GM12878 (cell line): ENCODE measurements at regions not wholly inside any gene's neighbourhood (a gene's known extent, or its start where the extent isn't known, plus 50 kb on each side); places are given as distances from the start of the nearest gene placed in this dataset.

Experiments
- ATAC-seq: fragments of 200-7000 bp; cut with Tn5 transposase; 3 replicates; pipeline ENCODE4 v1.9.1; 2020; ENCODE audit warnings: mild to moderate bottlenecking, moderate library complexity
- BruUV-seq: library from RNA; stranded (reverse); fragments of 400-500 nt; replicated peaks from 2 replicates; lab custom pipeline; 2021; lab: Mats Ljungman, UMichigan
- CTCF ChIA-PET: fragments of 300-600 bp; sonication (Branson Sonifier 250); formaldehyde crosslinking; extraction: SDS; loops from one replicate; lab custom pipeline; 2021; ENCODE audit warnings: inconsistent platforms; lab: Yijun Ruan, JAX
- POLR2A ChIA-PET: fragments of 350-600 bp; formaldehyde crosslinking; extraction: SDS; loops from one replicate; lab custom pipeline; 2021; ENCODE audit warnings: inconsistent platforms; lab: Charles Lee
- RAD21 ChIA-PET: fragments of 300-600 bp; sonication (Branson Sonifier 250); formaldehyde crosslinking; loops from one replicate; lab custom pipeline; 2023; ENCODE audit warnings: antibody characterized with exemption; ENCODE audit not compliant: unreplicated experiment; lab: Charles Lee
- SMC1A ChIA-PET: fragments of 300-600 bp; sonication (Branson Sonifier 250); formaldehyde crosslinking; loops from one replicate; lab custom pipeline; 2023; ENCODE audit not compliant: unreplicated experiment, uncharacterized antibody; lab: Charles Lee
- DNase-seq: peaks from one replicate; pipeline ENCODE4 v3.0.0-alpha.2; 2011; ENCODE audit warnings: low read depth, low spot score
- FAIRE-seq: peaks from 3 replicates; lab custom pipeline; 2011; peaks lifted over from hg19 to GRCh38; lab: Jason Lieb, UNC
- H2AFZ ChIP-seq: 2 replicates; pipeline ENCODE4 v1.6.0; 2011; ENCODE audit warnings: low read depth, low read length, control low read depth; ENCODE audit not compliant: control insufficient read depth
- H3K27ac ChIP-seq: 2 replicates; pipeline ENCODE4 v1.5.1; 2011; ENCODE audit warnings: control low read depth; ENCODE audit not compliant: control insufficient read depth, insufficient read depth
- H3K27me3 ChIP-seq, 2 experiments: replicated peaks in 1 of 2; 2 replicates each; pipeline versions ENCODE4 v1.6.0 to v1.6.1; 2011; ENCODE audit warnings: low read length in 1 of 2; ENCODE audit not compliant: control insufficient read depth in 2 of 2, insufficient read depth in 2 of 2
- H3K36me3 ChIP-seq, 2 experiments: 2 replicates each; pipeline ENCODE4 v1.5.1; 2011; ENCODE audit warnings: low read length in 1 of 2; ENCODE audit not compliant: control insufficient read depth in 2 of 2, insufficient read depth in 2 of 2
- H3K4me1 ChIP-seq: 2 replicates; pipeline ENCODE4 v1.6.1; 2011; ENCODE audit warnings: mild to moderate bottlenecking, low read length, moderate library complexity, mixed read lengths; ENCODE audit not compliant: control insufficient read depth, insufficient read depth
- H3K4me2 ChIP-seq: 2 replicates; pipeline ENCODE4 v1.6.0; 2011; ENCODE audit warnings: control low read depth; ENCODE audit not compliant: control insufficient read depth, insufficient read depth
- H3K4me3 ChIP-seq: fragments of 200-600 bp; sonication (generic); 2 replicates; pipeline ENCODE4 v1.5.1; 2016
- H3K79me2 ChIP-seq: 2 replicates; pipeline ENCODE4 v1.6.0; 2011; ENCODE audit warnings: low read length; ENCODE audit not compliant: control insufficient read depth, insufficient read depth
- H3K9ac ChIP-seq: 2 replicates; pipeline ENCODE4 v1.8.0; 2011; ENCODE audit warnings: low read length, control low read depth, mixed read lengths; ENCODE audit not compliant: control insufficient read depth, insufficient read depth
- H3K9me3 ChIP-seq: replicated peaks from 3 replicates; pipeline ENCODE4 v1.5.1; 2011; ENCODE audit warnings: mild to moderate bottlenecking, low read length; ENCODE audit not compliant: control insufficient read depth, insufficient read depth
- H4K20me1 ChIP-seq: 2 replicates; pipeline ENCODE4 v1.6.0; 2011; ENCODE audit not compliant: control insufficient read depth, insufficient read depth
- BACH1 ChIP-seq: fragments of 450-650 bp; IDR thresholded peaks from 2 replicates; pipeline ENCODE4 v1.6.1; 2017; ENCODE audit warnings: mild to moderate bottlenecking, borderline replicate concordance
- CBX5 ChIP-seq: sonication (generic); IDR thresholded peaks from 2 replicates; pipeline ENCODE4 v1.6.1; 2016; ENCODE audit warnings: low read depth, moderate library complexity, mild to moderate bottlenecking, inconsistent platforms
- CHD1 ChIP-seq: IDR thresholded peaks from 2 replicates; pipeline ENCODE4 v1.6.1; 2012; ENCODE audit warnings: low read depth, low read length, improper control_type of control experiment
- CREB1 ChIP-seq: IDR thresholded peaks from 2 replicates; pipeline ENCODE4 v1.6.1; 2012; ENCODE audit warnings: low read depth, mild to moderate bottlenecking, inconsistent platforms
- EED ChIP-seq: sonication (generic); IDR thresholded peaks from 2 replicates; pipeline ENCODE4 v1.6.1; 2016; ENCODE audit warnings: antibody characterized with exemption, low read depth
- EZH2 ChIP-seq: IDR thresholded peaks from 2 replicates; pipeline ENCODE4 v1.6.1; 2012; ENCODE audit warnings: low read depth, mild to moderate bottlenecking, control low read depth, inconsistent platforms, low read length, borderline replicate concordance; ENCODE audit not compliant: control insufficient read depth
- FOS ChIP-seq: IDR thresholded peaks from 3 replicates; pipeline ENCODE4 v1.6.1; 2011; ENCODE audit warnings: borderline replicate concordance; ENCODE audit not compliant: insufficient read length; ENCODE audit errors: extremely low read depth
- FOXK2 ChIP-seq: fragments of 450-650 bp; IDR thresholded peaks from 2 replicates; pipeline ENCODE4 v1.6.1; 2017; ENCODE audit warnings: mild to moderate bottlenecking, moderate library complexity
- GATAD2B ChIP-seq: fragments of 450-650 bp; conservative IDR thresholded peaks from 2 replicates; pipeline ENCODE4 v1.6.1; 2017; ENCODE audit warnings: low read depth, mild to moderate bottlenecking, moderate library complexity
- IKZF2 ChIP-seq, 2 experiments: fragments of 450-650 bp; IDR thresholded peaks; 2 replicates each; pipeline ENCODE4 v1.6.1; 2017; ENCODE audit warnings: mild to moderate bottlenecking in 2 of 2, moderate library complexity in 2 of 2
- JUND ChIP-seq: IDR thresholded peaks from 2 replicates; pipeline ENCODE4 v1.6.1; 2012; ENCODE audit warnings: low read depth, mild to moderate bottlenecking, low read length, improper control_type of control experiment, moderate library complexity
- NFIC ChIP-seq: IDR thresholded peaks from 2 replicates; pipeline ENCODE4 v1.6.1; 2012; ENCODE audit warnings: low read depth, mild to moderate bottlenecking, inconsistent platforms, low read length, moderate library complexity
- NFYA ChIP-seq: IDR thresholded peaks from 2 replicates; pipeline ENCODE4 v1.6.1; 2011; ENCODE audit warnings: low read depth, mild to moderate bottlenecking, low read length, improper control_type of control experiment, borderline replicate concordance
- NR2F1 ChIP-seq: fragments of 450-650 bp; conservative IDR thresholded peaks from 2 replicates; pipeline ENCODE4 v1.6.1; 2017; ENCODE audit warnings: mild to moderate bottlenecking
- NRF1 ChIP-seq: conservative IDR thresholded peaks from 2 replicates; pipeline ENCODE4 v1.6.1; 2011; ENCODE audit warnings: mild to moderate bottlenecking, low read depth, low read length, improper control_type of control experiment
- PAX8 ChIP-seq: fragments of 450-650 bp; IDR thresholded peaks from 2 replicates; pipeline ENCODE4 v1.6.1; 2017; ENCODE audit warnings: mild to moderate bottlenecking, moderate library complexity
- POLR2AphosphoS2 ChIP-seq: IDR thresholded peaks from 2 replicates; pipeline ENCODE4 v1.6.1; 2011; ENCODE audit warnings: low read depth, mild to moderate bottlenecking, low read length, improper control_type of control experiment, moderate library complexity
- RFX5 ChIP-seq: IDR thresholded peaks from 2 replicates; pipeline ENCODE4 v1.6.1; 2011; ENCODE audit warnings: low read depth, low read length, improper control_type of control experiment
- SIX5 ChIP-seq: IDR thresholded peaks from 2 replicates; pipeline ENCODE4 v1.6.1; 2011; ENCODE audit warnings: mild to moderate bottlenecking, low read depth, low read length, moderate library complexity; ENCODE audit not compliant: severe bottlenecking
- SMAD1 ChIP-seq: fragments of 450-650 bp; IDR thresholded peaks from 2 replicates; pipeline ENCODE4 v1.6.1; 2018; ENCODE audit warnings: mild to moderate bottlenecking, low read depth; ENCODE audit not compliant: partially characterized antibody
- SUZ12 ChIP-seq: fragments of 200-600 bp; sonication (generic); IDR thresholded peaks from one replicate; pipeline ENCODE4 v1.6.1; 2018; ENCODE audit warnings: antibody characterized with exemption, mild to moderate bottlenecking; ENCODE audit not compliant: unreplicated experiment
- TBL1XR1 ChIP-seq: IDR thresholded peaks from 2 replicates; pipeline ENCODE4 v1.6.1; 2012; ENCODE audit warnings: low read depth, low read length, improper control_type of control experiment
- ZNF24 ChIP-seq: fragments of 450-650 bp; IDR thresholded peaks from 2 replicates; pipeline ENCODE4 v1.6.1; 2017; ENCODE audit warnings: antibody characterized with exemption, mild to moderate bottlenecking
- WGBS: methylation state at CpG from one replicate; pipeline ENCODE4 v1.1.6; 2016; ENCODE audit warnings: low lambda C conversion rate; ENCODE audit not compliant: insufficient replicate concordance, insufficient coverage; ENCODE audit errors: missing lambda C conversion rate; 5-methylcytosine and 5-hydroxymethylcytosine counted together
- in situ Hi-C: fragments of 300-500 bp; cut with MboI; formaldehyde crosslinking; loops from 9 replicates; pipeline ENCODE4 v1.14.3; 2018; ENCODE audit warnings: mixed read lengths
- intact Hi-C: fragments of 100-400 bp; cut with micrococcal nuclease; formaldehyde crosslinking; loops from one replicate; pipeline ENCODE4 v1.14.2; 2022; ENCODE audit not compliant: unreplicated experiment
- TF ChIP-seq, protein P1 (sequence below): IDR thresholded peaks from 2 replicates; pipeline ENCODE4 v1.6.1; 2011; ENCODE audit warnings: low read depth, mild to moderate bottlenecking, low read length, moderate library complexity, borderline replicate concordance; ENCODE audit errors: extremely low read depth
- TF ChIP-seq, protein P2 (sequence below): IDR thresholded peaks from 2 replicates; pipeline ENCODE4 v1.6.1; 2011; ENCODE audit warnings: borderline replicate concordance, low read depth, mild to moderate bottlenecking, moderate library complexity, mixed read lengths, low read length; ENCODE audit not compliant: insufficient read depth; ENCODE audit errors: extremely low read length

DNA sequence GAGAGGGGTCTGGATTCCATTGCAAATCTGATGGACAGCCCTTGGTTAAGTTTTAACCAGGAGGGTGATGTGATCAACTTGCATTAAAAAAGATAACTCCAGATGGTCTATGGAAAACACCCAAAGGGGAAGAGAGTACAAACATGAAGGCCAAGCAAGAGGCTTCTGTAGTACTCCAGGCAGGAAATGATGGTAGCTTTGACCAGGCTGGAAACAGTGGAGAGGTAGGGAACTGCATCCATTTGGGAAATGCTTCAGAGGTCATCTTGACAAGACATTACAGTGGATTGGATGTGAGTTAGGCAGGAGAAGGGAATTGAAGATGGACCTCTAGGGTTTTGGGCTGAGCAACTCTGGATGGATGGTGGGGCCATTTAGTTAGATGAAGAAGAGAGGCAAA lies 391.1 kb downstream of the IPO8 start:
- no peak overlapping the region for H2AFZ ChIP-seq

DNA sequence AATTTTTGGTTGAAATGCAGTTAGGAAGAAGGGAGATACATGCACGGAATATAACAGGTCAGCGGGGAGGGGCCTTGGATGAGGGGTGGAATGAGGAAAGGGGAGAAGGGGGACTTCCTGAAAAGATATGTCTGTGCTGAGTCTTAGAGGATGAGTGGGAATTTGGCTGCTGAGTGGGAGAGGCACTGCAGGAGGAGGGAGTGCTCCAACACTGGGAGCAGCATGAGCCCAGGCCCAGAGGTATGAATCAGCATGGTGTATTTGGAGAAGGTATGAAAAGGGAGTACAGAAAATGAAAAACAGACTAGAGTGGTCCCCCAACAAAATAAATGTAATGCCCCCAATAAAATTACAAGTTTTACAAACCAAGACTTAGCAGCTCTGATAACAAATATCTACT lies 394.4 kb downstream of the IPO8 start:
- H3K9ac ChIP-seq: no peak overlapping the region
- no peak overlapping the region for H3K27ac ChIP-seq
- FAIRE-seq (no peak), DNase-seq (no peak), ATAC-seq (no peak)
- H3K4me1 ChIP-seq: no peaks in the 10 kb centered on the region
- POLR2A ChIA-PET: no interaction called here
- H4K20me1 ChIP-seq: no peaks in the 10 kb centered on the region
- in situ Hi-C loops: no loop called here
- no peak overlapping the region for H2AFZ ChIP-seq
- H3K4me3 ChIP-seq: no peak overlapping the region
- WGBS: 40% methylated on average over 2 of the region's 2 CpGs
- CTCF ChIA-PET: no interaction called here
- H3K4me2 ChIP-seq: no peak overlapping the region
- BruUV-seq: no TSS peak
- H3K36me3 ChIP-seq: no peaks in the 10 kb centered on the region
- H3K79me2 ChIP-seq: no peaks in the 10 kb centered on the region
- RAD21 ChIA-PET: no interaction called here
- SMC1A ChIA-PET: no interaction called here
- TF ChIP-seq SMAD1: no peak
- TF ChIP-seq JUND: no peak
- no peak for TF ChIP-seq RFX5
- TF ChIP-seq SIX5: no peak
- no peak for TF ChIP-seq NFIC
- TF ChIP-seq, protein P1, sequence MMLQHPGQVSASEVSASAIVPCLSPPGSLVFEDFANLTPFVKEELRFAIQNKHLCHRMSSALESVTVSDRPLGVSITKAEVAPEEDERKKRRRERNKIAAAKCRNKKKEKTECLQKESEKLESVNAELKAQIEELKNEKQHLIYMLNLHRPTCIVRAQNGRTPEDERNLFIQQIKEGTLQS: no peak
- TF ChIP-seq BACH1: no peak
- no peak for TF ChIP-seq POLR2AphosphoS2
- no peak for TF ChIP-seq FOS
- no peak for TF ChIP-seq NRF1
- TF ChIP-seq, protein P2, sequence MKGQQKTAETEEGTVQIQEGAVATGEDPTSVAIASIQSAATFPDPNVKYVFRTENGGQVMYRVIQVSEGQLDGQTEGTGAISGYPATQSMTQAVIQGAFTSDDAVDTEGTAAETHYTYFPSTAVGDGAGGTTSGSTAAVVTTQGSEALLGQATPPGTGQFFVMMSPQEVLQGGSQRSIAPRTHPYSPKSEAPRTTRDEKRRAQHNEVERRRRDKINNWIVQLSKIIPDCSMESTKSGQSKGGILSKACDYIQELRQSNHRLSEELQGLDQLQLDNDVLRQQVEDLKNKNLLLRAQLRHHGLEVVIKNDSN: no peak
- no peak for TF ChIP-seq NFYA
- TF ChIP-seq EED: no peak
- TF ChIP-seq IKZF2 (IDR thresholded peaks at IDR 0.05): no peak
- TF ChIP-seq SUZ12: no peak
- TF ChIP-seq FOXK2: no peak
- TF ChIP-seq CHD1: no peak
- intact Hi-C loops: no loop called here
- H3K27me3 ChIP-seq: no peaks in the 10 kb centered on the region
- no peaks in the 10 kb centered on the region for H3K9me3 ChIP-seq

More for the DNA sequence above, 391.1 kb downstream of the IPO8 start:
- intact Hi-C loops: no loop called here
- DNase-seq (no peak), ATAC-seq (no peak), FAIRE-seq (no peak)
- Histone ChIP-seq H3K4me1 (no peaks in the 10 kb centered on the region), H3K36me3 (no peaks in the 10 kb centered on the region), H4K20me1 (no peaks in the 10 kb centered on the region), H3K27me3 (no peaks in the 10 kb centered on the region), H3K27ac (no peak overlapping the region), H3K9me3 (no peaks in the 10 kb centered on the region), H3K9ac (no peak overlapping the region), H3K79me2 (no peaks in the 10 kb centered on the region), H3K4me3 (no peak overlapping the region), H3K4me2 (no peak overlapping the region)
- SMC1A ChIA-PET: no interaction called here
- in situ Hi-C loops: no loop called here
- BruUV-seq: no TSS peak
- CTCF ChIA-PET: no interaction called here
- POLR2A ChIA-PET: no interaction called here
- TF ChIP-seq TBL1XR1: no peak
- TF ChIP-seq PAX8: no peak
- TF ChIP-seq EZH2: no peak
- TF ChIP-seq GATAD2B: no peak
- no peak for TF ChIP-seq NR2F1
- TF ChIP-seq CREB1: no peak
- TF ChIP-seq ZNF24: no peak
- no peak for TF ChIP-seq NFIC
- TF ChIP-seq SMAD1: no peak
- no peak for TF ChIP-seq CBX5
- RAD21 ChIA-PET: no interaction called here
